ENCODE measurements at regions not wholly inside any gene's neighbourhood (a gene's known extent, or its start where the extent isn't known, plus 50 kb on each side); places are given as distances from the start of the nearest gene placed in this dataset.
A peak's percentile ranks its signal among the peaks of the same experiment; 100 is the strongest.

DNA sequence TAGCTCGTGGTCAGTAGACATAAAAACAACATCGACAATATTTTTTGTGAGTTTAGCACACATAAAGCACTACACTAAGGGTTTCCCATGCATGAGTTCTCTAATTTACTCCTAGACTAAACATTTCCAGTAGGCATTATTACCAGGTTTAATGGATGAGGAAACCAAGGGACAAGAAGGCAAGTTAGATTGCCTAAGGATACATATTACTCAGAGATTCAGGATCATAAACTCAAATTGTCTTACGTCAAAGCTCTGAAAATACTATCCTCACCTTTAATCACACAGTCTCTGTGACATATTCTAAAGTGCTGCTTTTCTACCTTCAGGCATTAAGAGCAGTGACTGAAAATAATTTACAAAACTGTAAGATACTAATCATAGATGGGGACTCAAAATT lies 655.3 kb downstream of the SLC16A7 start:
- Mint-ChIP-seq H3K4me3 (ENCODE audit: low read depth, unreplicated experiment) (no peak overlapping the region), H3K27me3 (ENCODE audit: unreplicated experiment) (no peaks in the 10 kb centered on the region), H3K27ac (ENCODE audit: unreplicated experiment) (no peak overlapping the region), H3K36me3 (ENCODE audit: insufficient read depth, unreplicated experiment) (no peaks in the 10 kb centered on the region), H3K4me1 (ENCODE audit: low read depth, unreplicated experiment) (no peaks in the 10 kb centered on the region), H3K9me3 (ENCODE audit: low read depth, unreplicated experiment) (peaks cover 3% of the 10 kb centered on the region)
- no peak for DNase-seq
- TF ChIP-seq, protein P1, sequence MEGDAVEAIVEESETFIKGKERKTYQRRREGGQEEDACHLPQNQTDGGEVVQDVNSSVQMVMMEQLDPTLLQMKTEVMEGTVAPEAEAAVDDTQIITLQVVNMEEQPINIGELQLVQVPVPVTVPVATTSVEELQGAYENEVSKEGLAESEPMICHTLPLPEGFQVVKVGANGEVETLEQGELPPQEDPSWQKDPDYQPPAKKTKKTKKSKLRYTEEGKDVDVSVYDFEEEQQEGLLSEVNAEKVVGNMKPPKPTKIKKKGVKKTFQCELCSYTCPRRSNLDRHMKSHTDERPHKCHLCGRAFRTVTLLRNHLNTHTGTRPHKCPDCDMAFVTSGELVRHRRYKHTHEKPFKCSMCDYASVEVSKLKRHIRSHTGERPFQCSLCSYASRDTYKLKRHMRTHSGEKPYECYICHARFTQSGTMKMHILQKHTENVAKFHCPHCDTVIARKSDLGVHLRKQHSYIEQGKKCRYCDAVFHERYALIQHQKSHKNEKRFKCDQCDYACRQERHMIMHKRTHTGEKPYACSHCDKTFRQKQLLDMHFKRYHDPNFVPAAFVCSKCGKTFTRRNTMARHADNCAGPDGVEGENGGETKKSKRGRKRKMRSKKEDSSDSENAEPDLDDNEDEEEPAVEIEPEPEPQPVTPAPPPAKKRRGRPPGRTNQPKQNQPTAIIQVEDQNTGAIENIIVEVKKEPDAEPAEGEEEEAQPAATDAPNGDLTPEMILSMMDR (IDR thresholded peaks at IDR 0.05; ENCODE audit: unreplicated experiment) = no peak
- intact Hi-C loops (cut with micrococcal nuclease; ENCODE audit: unreplicated experiment) = loop anchor here (10.0 kb wide), 2 partner anchors 806 to 1744 kb away; no protein-coding TSS in a partner anchor
- no TSS peak for BruUV-seq (replicated peaks)
- CTCF ChIA-PET = interaction anchor here (0.5 kb wide), 1 partner anchor 905 kb away, joined by 5 read pairs; no protein-coding TSS in a partner anchor

DNA sequence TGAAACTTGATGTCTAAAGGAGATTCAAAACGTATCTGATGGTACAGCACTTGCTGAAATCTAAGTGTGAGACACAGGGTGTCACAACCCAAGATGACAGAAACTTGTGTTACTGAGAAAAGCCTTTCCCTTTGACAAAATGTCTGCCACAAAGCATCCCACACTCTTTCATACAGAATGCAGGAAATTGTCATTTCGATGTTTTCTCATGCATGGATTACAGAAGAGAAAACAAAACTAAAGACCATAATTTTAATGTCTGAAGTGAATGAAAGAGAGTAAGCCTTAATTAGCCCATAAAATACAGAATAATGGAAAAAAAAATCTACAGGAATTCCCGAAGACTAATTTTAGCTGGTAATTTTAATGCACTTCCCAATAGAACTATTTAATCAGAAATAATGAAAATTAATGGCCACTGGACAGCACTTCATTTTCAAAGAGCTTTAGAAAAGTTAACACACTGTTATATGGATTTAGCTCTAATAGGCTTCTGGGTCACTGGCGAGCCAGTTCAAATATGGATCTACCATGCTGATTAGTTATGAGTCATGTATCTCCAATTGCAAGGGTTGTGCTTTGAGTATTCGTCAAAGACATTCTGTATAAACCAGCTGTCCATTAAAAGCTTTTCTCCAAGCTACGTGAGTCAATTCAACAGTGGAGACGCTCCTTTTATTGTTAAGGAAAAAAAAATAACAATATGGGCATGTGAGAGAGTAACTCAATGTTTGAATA lies 656.7 kb downstream of the SLC16A7 start:
- Mint-ChIP-seq H3K36me3 (ENCODE audit: insufficient read depth, unreplicated experiment) (no peaks in the 10 kb centered on the region), H3K27me3 (ENCODE audit: unreplicated experiment) (no peaks in the 10 kb centered on the region), H3K27ac (ENCODE audit: unreplicated experiment) (no peak overlapping the region), H3K4me1 (ENCODE audit: low read depth, unreplicated experiment) (peaks cover 7% of the 10 kb centered on the region), H3K4me3 (ENCODE audit: low read depth, unreplicated experiment) (no peak overlapping the region), H3K9me3 (ENCODE audit: low read depth, unreplicated experiment) (peaks cover 3% of the 10 kb centered on the region)
- CTCF ChIA-PET = interaction anchor here (1.9 kb wide), 1 partner anchor 14 kb away, joined by 6 read pairs; no protein-coding TSS in a partner anchor
- no peak for DNase-seq
- BruUV-seq (replicated peaks) = no TSS peak
- intact Hi-C loops (cut with micrococcal nuclease; ENCODE audit: unreplicated experiment) = loop anchor here (10.0 kb wide), 2 partner anchors 808 to 1742 kb away; no protein-coding TSS in a partner anchor
- TF ChIP-seq, protein P1 (IDR thresholded peaks at IDR 0.05; ENCODE audit: unreplicated experiment) = no peak

DNA sequence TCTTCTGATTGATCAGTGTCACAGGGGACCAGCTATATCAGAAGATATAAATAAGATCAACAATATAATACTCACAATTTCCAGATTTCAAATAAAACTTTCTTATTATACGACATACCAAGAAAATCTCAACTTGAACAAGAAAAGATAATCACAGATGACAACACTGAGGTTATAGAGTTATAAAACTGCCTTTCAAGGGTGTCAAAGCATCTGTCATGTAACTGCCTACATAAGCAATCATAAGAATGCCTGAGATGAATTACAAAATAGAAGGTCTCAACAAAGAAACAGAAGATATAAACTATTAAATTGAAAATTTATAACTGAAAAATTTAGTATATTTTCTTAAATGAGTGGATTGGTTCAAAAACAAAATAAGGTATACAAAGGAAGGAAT lies 659.2 kb downstream of the SLC16A7 start:
- TF ChIP-seq, protein P1 (IDR thresholded peaks at IDR 0.05; ENCODE audit: unreplicated experiment) = no peak
- H3K27me3 Mint-ChIP-seq (ENCODE audit: unreplicated experiment) = no peaks in the 10 kb centered on the region
- H3K27ac Mint-ChIP-seq (ENCODE audit: unreplicated experiment) = no peak overlapping the region
- BruUV-seq (replicated peaks) = no TSS peak
- DNase-seq = no peak
- H3K36me3 Mint-ChIP-seq (ENCODE audit: insufficient read depth, unreplicated experiment) = no peaks in the 10 kb centered on the region
- peaks cover 29% of the 10 kb centered on the region for H3K4me1 Mint-ChIP-seq (ENCODE audit: low read depth, unreplicated experiment)
- peaks cover 3% of the 10 kb centered on the region for H3K9me3 Mint-ChIP-seq (ENCODE audit: low read depth, unreplicated experiment)
- H3K4me3 Mint-ChIP-seq (ENCODE audit: low read depth, unreplicated experiment) = no peak overlapping the region
- intact Hi-C loops (cut with micrococcal nuclease; ENCODE audit: unreplicated experiment) = loop anchor here (5.0 to 10.0 kb wide), 3 partner anchors 153 to 1740 kb away; no protein-coding TSS in a partner anchor
- CTCF ChIA-PET = no interaction called here

DNA sequence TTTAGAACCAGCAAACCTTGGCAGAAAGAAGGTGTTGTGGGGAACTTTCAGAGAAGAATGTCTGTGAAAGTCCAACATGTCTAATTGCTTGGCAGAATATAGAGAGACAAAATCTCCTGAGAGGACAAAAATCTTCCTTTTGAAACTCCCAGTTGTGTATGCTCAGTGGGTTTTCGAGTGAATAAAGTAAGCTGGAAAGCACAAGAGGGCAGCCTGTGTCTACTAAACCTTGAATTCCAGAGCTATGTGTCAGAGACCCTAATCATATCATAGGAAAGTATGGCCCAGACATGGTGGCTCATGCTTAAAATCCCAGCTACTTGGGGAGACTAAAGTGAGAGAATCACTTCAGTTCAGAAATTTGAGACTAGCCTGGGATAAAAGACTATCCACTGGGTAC lies 661.2 kb downstream of the SLC16A7 start:
- Mint-ChIP-seq H3K27me3 (ENCODE audit: unreplicated experiment) (no peaks in the 10 kb centered on the region), H3K27ac (ENCODE audit: unreplicated experiment) (peak overlapping the region; percentile 1), H3K36me3 (ENCODE audit: insufficient read depth, unreplicated experiment) (no peaks in the 10 kb centered on the region), H3K4me1 (ENCODE audit: low read depth, unreplicated experiment) (peaks cover 29% of the 10 kb centered on the region), H3K4me3 (ENCODE audit: low read depth, unreplicated experiment) (no peak overlapping the region), H3K9me3 (ENCODE audit: low read depth, unreplicated experiment) (no peaks in the 10 kb centered on the region)
- DNase-seq = peak; percentile 36
- CTCF ChIA-PET = interaction anchor here (0.9 to 1.3 kb wide), 4 partner anchors 9 to 237 kb away, joined by 3 to 13 read pairs (median 5); no protein-coding TSS in a partner anchor
- no TSS peak for BruUV-seq (replicated peaks)
- intact Hi-C loops (cut with micrococcal nuclease; ENCODE audit: unreplicated experiment) = loop anchor here (1.0 to 10.0 kb wide), 5 partner anchors 84 to 1738 kb away; no protein-coding TSS in a partner anchor
- TF ChIP-seq, protein P1 (IDR thresholded peaks at IDR 0.05; ENCODE audit: unreplicated experiment) = no peak

All from Calu3 (cell line).